Kidney epithelial cell (primary cell): ENCODE measurements at regions not wholly inside any gene's neighbourhood (a gene's known extent, or its start where the extent isn't known, plus 50 kb on each side); places are given as distances from the start of the nearest gene placed in this dataset.
A peak's percentile ranks its signal among the peaks of the same experiment; 100 is the strongest.

Experiments used
- DNase-seq: peaks from one replicate; pipeline ENCODE4 v3.0.0-alpha.2; 2010; ENCODE audit warnings: low read depth
- H3K27me3 ChIP-seq: 2 replicates; pipeline ENCODE4 v1.6.0; 2011; ENCODE audit warnings: low read length; ENCODE audit not compliant: control insufficient read depth, insufficient read depth
- H3K36me3 ChIP-seq: 2 replicates; pipeline ENCODE4 v1.5.1; 2011; ENCODE audit warnings: low read length; ENCODE audit not compliant: control insufficient read depth, insufficient read depth
- H3K4me3 ChIP-seq: 2 replicates; pipeline ENCODE4 v1.5.1; 2011; ENCODE audit warnings: low read depth, mild to moderate bottlenecking, control low read depth, low read length
- CTCF ChIP-seq: IDR thresholded peaks from 2 replicates; pipeline ENCODE4 v1.5.1; 2011; ENCODE audit warnings: mild to moderate bottlenecking, moderate library complexity, low read length, control low read depth, inconsistent platforms; ENCODE audit not compliant: insufficient read depth, poor library complexity, severe bottlenecking

DNA sequence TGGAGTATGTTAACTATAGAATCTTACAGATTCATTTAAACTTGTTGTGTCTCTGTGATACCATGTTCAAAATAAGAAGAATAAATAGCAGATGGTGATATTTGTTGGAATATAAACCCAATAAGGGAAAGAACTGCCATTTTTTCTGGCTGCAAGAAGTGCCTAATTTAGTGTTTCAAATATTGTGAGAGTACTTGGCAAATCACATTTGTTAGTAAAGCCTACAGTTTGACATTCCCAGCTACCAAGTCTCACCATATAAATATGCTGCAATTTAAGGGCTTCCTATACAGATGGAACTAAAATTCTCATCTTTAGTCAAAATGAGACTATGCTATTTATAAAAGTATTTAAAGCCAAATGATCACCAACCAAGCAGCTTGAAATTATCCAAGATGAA, 96.0 kb upstream of the WDFY3 start:
- DNase-seq, result no peak
- Histone ChIP-seq H3K27me3 (no peaks in the 10 kb centered on the region), H3K36me3 (no peaks in the 10 kb centered on the region), H3K4me3 (no peak overlapping the region)
- TF ChIP-seq CTCF, result no peak

- DNase-seq, result no peak
Measured at GRCh38 chr4:85067342-85067741, 100.9 kb upstream of the WDFY3 start.

DNA sequence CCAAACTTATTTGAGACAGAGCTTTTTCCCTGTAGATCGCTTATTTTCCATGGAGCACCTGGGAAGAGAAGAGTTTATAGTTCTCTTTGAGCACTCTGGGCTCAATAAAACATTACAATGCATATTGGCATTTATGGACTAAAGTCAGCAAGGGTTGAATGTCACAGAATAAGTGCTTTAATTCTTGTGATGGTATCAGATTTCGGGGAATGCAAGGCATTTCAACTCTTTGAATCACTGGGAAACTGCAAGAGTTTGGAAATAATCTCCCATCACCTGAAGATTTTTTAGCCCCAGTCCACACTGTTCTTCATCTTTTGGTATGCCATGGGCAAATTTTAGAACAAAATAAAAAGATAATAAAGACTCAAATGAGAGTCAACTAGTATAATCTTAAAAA, 111.5 kb upstream of the WDFY3 start:
- Histone ChIP-seq H3K4me3 (no peak overlapping the region), H3K36me3 (no peaks in the 10 kb centered on the region), H3K27me3 (no peaks in the 10 kb centered on the region)
- no peak for TF ChIP-seq CTCF
- DNase-seq, result no peak

More at GRCh38 chr4:85067342-85067741, 100.9 kb upstream of the WDFY3 start:
- Histone ChIP-seq H3K36me3 (no peaks in the 10 kb centered on the region), H3K27me3 (no peaks in the 10 kb centered on the region), H3K4me3 (no peak overlapping the region)
- no peak for TF ChIP-seq CTCF

DNA sequence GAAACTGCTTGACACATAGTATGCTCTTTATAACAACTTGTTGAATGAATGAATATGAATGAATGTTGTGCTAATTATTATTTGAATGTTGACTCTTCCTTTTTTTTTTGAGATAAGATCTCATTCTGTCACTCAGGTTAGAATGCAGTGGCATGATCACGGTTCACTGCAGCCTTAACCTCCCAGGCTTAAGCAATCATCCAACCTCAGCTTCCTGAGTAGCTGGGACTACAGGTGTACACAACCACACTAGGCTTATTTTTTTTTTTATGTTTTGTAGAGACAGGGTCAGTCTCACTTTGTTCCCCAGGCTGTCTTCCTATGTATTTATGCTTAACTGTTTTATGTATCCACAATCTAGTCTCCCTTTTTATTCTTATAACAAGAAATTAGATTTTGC, 114.7 kb upstream of the WDFY3 start:
- TF ChIP-seq CTCF, result no peak
- H3K4me3 ChIP-seq, result no peak overlapping the region
- DNase-seq, result no peak
- no peaks in the 10 kb centered on the region for H3K36me3 ChIP-seq
- H3K27me3 ChIP-seq, result no peaks in the 10 kb centered on the region

GRCh38 chr4:85084371-85085094, 118.0 kb upstream of the WDFY3 start:
- H3K27me3 ChIP-seq, result no peaks in the 10 kb centered on the region
- TF ChIP-seq CTCF, result peak; percentile 76
- H3K36me3 ChIP-seq, result no peaks in the 10 kb centered on the region
- peak; percentile 29 for DNase-seq
- H3K4me3 ChIP-seq, result no peak overlapping the region

- no peak for TF ChIP-seq CTCF
- DNase-seq, result no peak
- no peaks in the 10 kb centered on the region for H3K36me3 ChIP-seq
- H3K4me3 ChIP-seq, result no peak overlapping the region
- H3K27me3 ChIP-seq, result no peaks in the 10 kb centered on the region
Measured at GRCh38 chr4:85086721-85087120, 120.2 kb upstream of the WDFY3 start.
